ENCODE measurements at regions not wholly inside any gene's neighbourhood (a gene's known extent, or its start where the extent isn't known, plus 50 kb on each side); places are given as distances from the start of the nearest gene placed in this dataset.
"Not testable (repeated sequence)": the region's sequence is repeated elsewhere in the genome, so short reads cannot be mapped to it uniquely, and the experiment has no call there.

- POLR2A ChIA-PET (ENCODE audit: low non-redundant PET) = no interaction called here
- H3K27ac ChIP-seq = no peak overlapping the region
- TF ChIP-seq CTCF (conservative IDR thresholded peaks at IDR 0.05; ENCODE audit: low read depth) = no peak
- CTCF ChIA-PET = no interaction called here
- no peak for DNase-seq (ENCODE audit: low spot score)
Measured at GRCh38 chr2:16727256-16727655, 61.6 kb upstream of the CYRIA start.

- no peak overlapping the region for H3K27ac ChIP-seq
- CTCF ChIA-PET = no interaction called here
- no peak for TF ChIP-seq CTCF (conservative IDR thresholded peaks at IDR 0.05; ENCODE audit: low read depth)
- POLR2A ChIA-PET (ENCODE audit: low non-redundant PET) = no interaction called here
- DNase-seq (ENCODE audit: low spot score) = no peak
Measured at GRCh38 chr2:16726577-16726976, 60.9 kb upstream of the CYRIA start.

- no peak for TF ChIP-seq CTCF (conservative IDR thresholded peaks at IDR 0.05; ENCODE audit: low read depth)
- DNase-seq (ENCODE audit: low spot score) = no peak
- CTCF ChIA-PET = no interaction called here
- H3K27ac ChIP-seq = no peak overlapping the region
- POLR2A ChIA-PET (ENCODE audit: low non-redundant PET) = no interaction called here
Measured at GRCh38 chr2:16726147-16726546, 60.5 kb upstream of the CYRIA start.

GRCh38 chr2:16725549-16725948 lies 59.9 kb upstream of the CYRIA start:
- CTCF ChIA-PET = no interaction called here
- no peak overlapping the region for H3K27ac ChIP-seq
- POLR2A ChIA-PET (ENCODE audit: low non-redundant PET) = no interaction called here
- no peak for TF ChIP-seq CTCF (conservative IDR thresholded peaks at IDR 0.05; ENCODE audit: low read depth)
- no peak for DNase-seq (ENCODE audit: low spot score)

- ChIA-PET POLR2A (ENCODE audit: low non-redundant PET) (no interaction called here), CTCF (no interaction called here)
- no peak for DNase-seq (ENCODE audit: low spot score)
- no peak overlapping the region for H3K27ac ChIP-seq
- TF ChIP-seq CTCF (conservative IDR thresholded peaks at IDR 0.05; ENCODE audit: low read depth) = no peak
Measured at GRCh38 chr2:16722677-16723076, 57.0 kb upstream of the CYRIA start.

GRCh38 chr2:16722126-16722525 lies 56.5 kb upstream of the CYRIA start:
- ChIA-PET CTCF (no interaction called here), POLR2A (ENCODE audit: low non-redundant PET) (no interaction called here)
- TF ChIP-seq CTCF (conservative IDR thresholded peaks at IDR 0.05; ENCODE audit: low read depth) = no peak
- no peak for DNase-seq (ENCODE audit: low spot score)
- H3K27ac ChIP-seq = no peak overlapping the region

GRCh38 chr2:16721529-16721928 lies 55.9 kb upstream of the CYRIA start:
- H3K27ac ChIP-seq; DNase-seq (ENCODE audit: low spot score); POLR2A ChIA-PET (ENCODE audit: low non-redundant PET); CTCF ChIA-PET: not testable (repeated sequence)

GRCh38 chr2:16720737-16721136 lies 55.1 kb upstream of the CYRIA start:
- POLR2A ChIA-PET (ENCODE audit: low non-redundant PET); DNase-seq (ENCODE audit: low spot score): not testable (repeated sequence)
- CTCF ChIA-PET = interaction anchor here (0.5 kb wide), 1 partner anchor 1069 kb away, joined by 4 read pairs; no protein-coding TSS in a partner anchor

More at GRCh38 chr2:16720737-16721136, 55.1 kb upstream of the CYRIA start:
- not testable (repeated sequence) for H3K27ac ChIP-seq
